PC-3 (cell line): ENCODE measurements at regions not wholly inside any gene's neighbourhood (a gene's known extent, or its start where the extent isn't known, plus 50 kb on each side); places are given as distances from the start of the nearest gene placed in this dataset.

Experiments
- EZH2 ChIP-seq: fragments of 300-600 bp; sonication (generic); IDR thresholded peaks from one replicate; pipeline ENCODE4 v1.6.1; 2017; ENCODE audit warnings: antibody characterized with exemption, mild to moderate bottlenecking, low read length; ENCODE audit not compliant: unreplicated experiment
- TF ChIP-seq, protein P1 (sequence below): fragments of 300-600 bp; sonication (generic); conservative IDR thresholded peaks from 2 replicates; pipeline ENCODE4 v1.5.1; 2017; ENCODE audit warnings: antibody characterized with exemption, low read depth, mild to moderate bottlenecking, low read length

DNA sequence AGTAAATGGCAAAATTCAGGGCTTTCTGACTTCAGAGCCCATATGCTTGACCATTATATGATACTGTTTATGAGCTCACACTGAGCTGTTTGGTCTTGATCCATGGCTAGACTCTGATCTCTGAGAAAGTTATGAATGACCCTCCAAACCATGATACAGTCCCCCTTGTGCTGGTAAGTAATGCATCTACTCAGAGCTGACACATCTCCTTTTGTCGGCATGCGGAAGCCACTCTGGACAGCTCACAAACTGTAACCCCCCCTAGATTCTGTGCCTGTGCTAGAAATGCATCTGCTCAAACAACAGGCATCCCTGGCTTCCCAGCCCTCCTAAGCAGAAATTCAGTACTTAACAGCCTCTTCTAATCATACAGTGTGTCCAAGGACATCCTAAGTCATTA is 150.8 kb upstream of the RAG2 start:
- TF ChIP-seq, protein P1, sequence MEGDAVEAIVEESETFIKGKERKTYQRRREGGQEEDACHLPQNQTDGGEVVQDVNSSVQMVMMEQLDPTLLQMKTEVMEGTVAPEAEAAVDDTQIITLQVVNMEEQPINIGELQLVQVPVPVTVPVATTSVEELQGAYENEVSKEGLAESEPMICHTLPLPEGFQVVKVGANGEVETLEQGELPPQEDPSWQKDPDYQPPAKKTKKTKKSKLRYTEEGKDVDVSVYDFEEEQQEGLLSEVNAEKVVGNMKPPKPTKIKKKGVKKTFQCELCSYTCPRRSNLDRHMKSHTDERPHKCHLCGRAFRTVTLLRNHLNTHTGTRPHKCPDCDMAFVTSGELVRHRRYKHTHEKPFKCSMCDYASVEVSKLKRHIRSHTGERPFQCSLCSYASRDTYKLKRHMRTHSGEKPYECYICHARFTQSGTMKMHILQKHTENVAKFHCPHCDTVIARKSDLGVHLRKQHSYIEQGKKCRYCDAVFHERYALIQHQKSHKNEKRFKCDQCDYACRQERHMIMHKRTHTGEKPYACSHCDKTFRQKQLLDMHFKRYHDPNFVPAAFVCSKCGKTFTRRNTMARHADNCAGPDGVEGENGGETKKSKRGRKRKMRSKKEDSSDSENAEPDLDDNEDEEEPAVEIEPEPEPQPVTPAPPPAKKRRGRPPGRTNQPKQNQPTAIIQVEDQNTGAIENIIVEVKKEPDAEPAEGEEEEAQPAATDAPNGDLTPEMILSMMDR = no peak
- no peak for TF ChIP-seq EZH2
